Lower leg skin (tissue), 3 donors: ENCODE measurements at regions not wholly inside any gene's neighbourhood (a gene's known extent, or its start where the extent isn't known, plus 50 kb on each side); places are given as distances from the start of the nearest gene placed in this dataset.

ENCODE experiments used
- CTCF ChIP-seq, 3 donors: fragments of 450-650 bp; IDR thresholded peaks; one replicate each; pipeline ENCODE4 v1.5.1; 2016; ENCODE audit warnings: antibody characterized with exemption in 3 of 3, mild to moderate bottlenecking in 3 of 3, moderate library complexity in 2 of 3
- POLR2A ChIP-seq, 2 donors: fragments of 450-650 bp; IDR thresholded peaks; one replicate each; pipeline ENCODE4 v1.6.1; 2016 to 2017; ENCODE audit warnings: antibody characterized with exemption in 2 of 2, mild to moderate bottlenecking in 1 of 2, moderate library complexity in 1 of 2

- TF ChIP-seq CTCF (IDR thresholded peaks at IDR 0.05): no peak
- no peak for TF ChIP-seq POLR2A (IDR thresholded peaks at IDR 0.05)
Measured at GRCh38 chr20:4081421-4081820, 66.1 kb upstream of the RNF24 start.
